ENCODE measurements at regions not wholly inside any gene's neighbourhood (a gene's known extent, or its start where the extent isn't known, plus 50 kb on each side); places are given as distances from the start of the nearest gene placed in this dataset.

- TF ChIP-seq EZH2 (IDR thresholded peaks at IDR 0.05; ENCODE audit: low read depth) = no peak
- TF ChIP-seq, protein P1, sequence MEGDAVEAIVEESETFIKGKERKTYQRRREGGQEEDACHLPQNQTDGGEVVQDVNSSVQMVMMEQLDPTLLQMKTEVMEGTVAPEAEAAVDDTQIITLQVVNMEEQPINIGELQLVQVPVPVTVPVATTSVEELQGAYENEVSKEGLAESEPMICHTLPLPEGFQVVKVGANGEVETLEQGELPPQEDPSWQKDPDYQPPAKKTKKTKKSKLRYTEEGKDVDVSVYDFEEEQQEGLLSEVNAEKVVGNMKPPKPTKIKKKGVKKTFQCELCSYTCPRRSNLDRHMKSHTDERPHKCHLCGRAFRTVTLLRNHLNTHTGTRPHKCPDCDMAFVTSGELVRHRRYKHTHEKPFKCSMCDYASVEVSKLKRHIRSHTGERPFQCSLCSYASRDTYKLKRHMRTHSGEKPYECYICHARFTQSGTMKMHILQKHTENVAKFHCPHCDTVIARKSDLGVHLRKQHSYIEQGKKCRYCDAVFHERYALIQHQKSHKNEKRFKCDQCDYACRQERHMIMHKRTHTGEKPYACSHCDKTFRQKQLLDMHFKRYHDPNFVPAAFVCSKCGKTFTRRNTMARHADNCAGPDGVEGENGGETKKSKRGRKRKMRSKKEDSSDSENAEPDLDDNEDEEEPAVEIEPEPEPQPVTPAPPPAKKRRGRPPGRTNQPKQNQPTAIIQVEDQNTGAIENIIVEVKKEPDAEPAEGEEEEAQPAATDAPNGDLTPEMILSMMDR (conservative IDR thresholded peaks at IDR 0.05) = no peak
Observed at GRCh38 chr16:80874925-80875324, 70.5 kb upstream of the CDYL2 start.
